ENCODE measurements at regions not wholly inside any gene's neighbourhood (a gene's known extent, or its start where the extent isn't known, plus 50 kb on each side); places are given as distances from the start of the nearest gene placed in this dataset.

DNA sequence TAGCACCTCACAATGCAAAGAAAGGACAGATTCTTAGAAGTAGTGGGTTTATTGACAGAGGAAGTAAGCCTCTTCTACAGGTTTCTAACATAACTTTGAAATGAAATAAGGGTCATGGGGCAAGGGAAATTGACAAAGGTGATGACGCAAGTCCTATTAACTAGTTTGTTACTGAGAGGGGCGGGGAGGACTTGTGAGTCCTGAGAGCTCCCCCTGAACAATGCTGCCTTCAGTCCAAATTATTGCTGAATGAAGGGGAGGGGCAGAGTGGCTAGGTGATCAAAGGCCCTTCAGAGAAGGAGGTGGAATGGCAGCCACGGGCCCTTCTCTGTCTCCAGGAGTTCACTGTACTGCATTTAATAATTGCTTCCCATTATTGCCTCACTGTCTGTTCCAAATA lies 390.0 kb downstream of the MEIS1 start:
- Histone ChIP-seq H2AFZ (replicated peaks; ENCODE audit: low read length, poor library complexity) (no peak overlapping the region), H3K79me1 (ENCODE audit: low read depth in 1 of 2, low read length in 2 of 2) (no peaks in the 10 kb centered on the region), H3K27me3 (ENCODE audit: control insufficient read depth, insufficient read depth, low read length) (no peaks in the 10 kb centered on the region), H4K5ac (ENCODE audit: low read depth, low read length) (no peak overlapping the region), H2BK15ac (ENCODE audit: low read depth, low read length) (no peak overlapping the region), H3K14ac (replicated peaks; ENCODE audit: low read depth, low read length) (no peak overlapping the region), H3K18ac (ENCODE audit: low read depth, low read length) (no peak overlapping the region), H2BK120ac (ENCODE audit: low read depth, low read length) (no peak overlapping the region), H2AK9ac (replicated peaks; ENCODE audit: low read depth, low read length, poor library complexity) (no peak overlapping the region), H3K9ac (ENCODE audit: low read depth, low read length) (no peak overlapping the region), H3K9me1 (ENCODE audit: insufficient read depth, low read length) (no peaks in the 10 kb centered on the region), H3K4me3 (ENCODE audit: insufficient read depth, low read depth, low read length) (no peak overlapping the region), H4K91ac (ENCODE audit: insufficient read depth, low read depth, low read length) (no peak overlapping the region), H2AK5ac (ENCODE audit: low read depth, low read length) (no peak overlapping the region), H4K8ac (ENCODE audit: low read depth in 2 of 2, low read length in 2 of 2) (no peak overlapping the region), H2BK20ac (ENCODE audit: low read depth, low read length) (no peak overlapping the region; the same call in 1 of the 2 replicates), H3K4me1 (ENCODE audit: control insufficient read depth, insufficient read depth, low read length) (no peaks in the 10 kb centered on the region), H3K4ac (ENCODE audit: low read depth, low read length) (no peak overlapping the region), H3K56ac (ENCODE audit: extremely low read depth, insufficient read depth, low read length) (no peak overlapping the region), H3K9me3 (ENCODE audit: control insufficient read depth, insufficient read depth, low read length) (no peaks in the 10 kb centered on the region; the same call in 1 of the 2 replicates), H4K20me1 (ENCODE audit: insufficient read depth, low read length) (no peaks in the 10 kb centered on the region), H3K27ac (ENCODE audit: insufficient read depth, low read length) (no peak overlapping the region), H2BK5ac (ENCODE audit: low read depth, low read length, poor library complexity, severe bottlenecking) (no peak overlapping the region), H3K36me3 (ENCODE audit: control insufficient read depth, insufficient read depth, low read length) (no peaks in the 10 kb centered on the region), H3K4me2 (ENCODE audit: low read depth, low read length) (no peak overlapping the region), H3K23ac (ENCODE audit: low read depth, low read length) (no peak overlapping the region)
- CTCF ChIA-PET: no interaction called here
- ATAC-seq (ENCODE audit: low read depth): no peak
- intact Hi-C loops (cut with micrococcal nuclease): no loop called here
- no peak for DNase-seq
- dilution Hi-C loops (cut with HindIII; ENCODE audit: low sequenced_read_pairs, unreplicated experiment): no loop called here
- in situ Hi-C loops (cut with MboI; ENCODE audit: low sequenced_read_pairs): no loop called here
- no CpG with 5 or more reads among the region's 3 CpGs for WGBS, 2 experiments (ENCODE audit: extremely low coverage in 2 of 2, insufficient read length in 1 of 2)
- no TSS peak for BruUV-seq (replicated peaks)
- no peak for TF ChIP-seq MAZ (IDR thresholded peaks at IDR 0.05; ENCODE audit: borderline replicate concordance, low read depth, low read length)
- TF ChIP-seq RFX5 (IDR thresholded peaks at IDR 0.05; ENCODE audit: low read depth, low read length): no peak
- no peak for TF ChIP-seq CHD1 (IDR thresholded peaks at IDR 0.05; ENCODE audit: low read depth, low read length)
- TF ChIP-seq RAD21 (IDR thresholded peaks at IDR 0.05; ENCODE audit: low read length): no peak
- no peak for TF ChIP-seq FOS (IDR thresholded peaks at IDR 0.05; ENCODE audit: low read depth, low read length)
- TF ChIP-seq, protein P1, sequence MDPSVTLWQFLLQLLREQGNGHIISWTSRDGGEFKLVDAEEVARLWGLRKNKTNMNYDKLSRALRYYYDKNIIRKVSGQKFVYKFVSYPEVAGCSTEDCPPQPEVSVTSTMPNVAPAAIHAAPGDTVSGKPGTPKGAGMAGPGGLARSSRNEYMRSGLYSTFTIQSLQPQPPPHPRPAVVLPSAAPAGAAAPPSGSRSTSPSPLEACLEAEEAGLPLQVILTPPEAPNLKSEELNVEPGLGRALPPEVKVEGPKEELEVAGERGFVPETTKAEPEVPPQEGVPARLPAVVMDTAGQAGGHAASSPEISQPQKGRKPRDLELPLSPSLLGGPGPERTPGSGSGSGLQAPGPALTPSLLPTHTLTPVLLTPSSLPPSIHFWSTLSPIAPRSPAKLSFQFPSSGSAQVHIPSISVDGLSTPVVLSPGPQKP (IDR thresholded peaks at IDR 0.05; ENCODE audit: borderline replicate concordance, low read depth, low read length): no peak
- TF ChIP-seq, protein P2, sequence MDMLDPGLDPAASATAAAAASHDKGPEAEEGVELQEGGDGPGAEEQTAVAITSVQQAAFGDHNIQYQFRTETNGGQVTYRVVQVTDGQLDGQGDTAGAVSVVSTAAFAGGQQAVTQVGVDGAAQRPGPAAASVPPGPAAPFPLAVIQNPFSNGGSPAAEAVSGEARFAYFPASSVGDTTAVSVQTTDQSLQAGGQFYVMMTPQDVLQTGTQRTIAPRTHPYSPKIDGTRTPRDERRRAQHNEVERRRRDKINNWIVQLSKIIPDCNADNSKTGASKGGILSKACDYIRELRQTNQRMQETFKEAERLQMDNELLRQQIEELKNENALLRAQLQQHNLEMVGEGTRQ (IDR thresholded peaks at IDR 0.05; ENCODE audit: low read depth, low read length): no peak
- no peak for TF ChIP-seq MXI1 (IDR thresholded peaks at IDR 0.05; ENCODE audit: borderline replicate concordance, low read depth, low read length)
- TF ChIP-seq RCOR1 (IDR thresholded peaks at IDR 0.05; ENCODE audit: insufficient replicate concordance, low read length): no peak
- POLR2A ChIA-PET (ENCODE audit: unreplicated experiment): no interaction called here

Data from IMR-90 (cell line).